Body of pancreas (tissue), 4 donors: ENCODE measurements at regions not wholly inside any gene's neighbourhood (a gene's known extent, or its start where the extent isn't known, plus 50 kb on each side); places are given as distances from the start of the nearest gene placed in this dataset.

Experiments used
- POLR2A ChIP-seq, 3 donors: fragments of 450-650 bp; IDR thresholded peaks; one replicate each; pipeline ENCODE4 v1.6.1; 2016; ENCODE audit warnings: antibody characterized with exemption in 3 of 3, mild to moderate bottlenecking in 2 of 3
- TF ChIP-seq, protein P1 (sequence below), 7 experiments: fragments of 450-650 bp in 4 of 7; fragments of 200-600 bp in 3 of 7; sonication (generic) in 3 of 7; IDR thresholded peaks; one replicate each; pipeline ENCODE4 v1.5.1; 2016 to 2019; ENCODE audit warnings: antibody characterized with exemption in 7 of 7

DNA sequence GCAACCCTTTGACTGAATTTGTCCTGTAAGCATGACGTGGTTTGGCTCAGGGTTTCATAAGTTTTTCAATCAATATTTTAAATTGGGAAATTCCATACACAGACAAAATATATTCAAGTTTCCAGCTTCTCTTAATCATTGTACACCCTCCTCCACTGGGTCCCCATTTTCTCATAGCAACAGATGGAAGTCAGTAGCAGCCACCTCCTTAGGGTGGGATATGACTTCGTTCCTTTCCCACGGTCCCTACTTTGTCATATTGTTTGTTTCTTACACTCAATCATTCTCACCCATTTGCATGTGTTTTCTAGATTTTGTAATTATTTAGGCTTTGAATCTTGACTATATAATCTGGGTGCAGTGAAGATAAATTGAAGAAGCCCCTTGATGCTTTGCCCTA, 664.5 kb upstream of the IGFBP7 start:
- no peak for TF ChIP-seq POLR2A (IDR thresholded peaks at IDR 0.05)
- TF ChIP-seq, protein P1, sequence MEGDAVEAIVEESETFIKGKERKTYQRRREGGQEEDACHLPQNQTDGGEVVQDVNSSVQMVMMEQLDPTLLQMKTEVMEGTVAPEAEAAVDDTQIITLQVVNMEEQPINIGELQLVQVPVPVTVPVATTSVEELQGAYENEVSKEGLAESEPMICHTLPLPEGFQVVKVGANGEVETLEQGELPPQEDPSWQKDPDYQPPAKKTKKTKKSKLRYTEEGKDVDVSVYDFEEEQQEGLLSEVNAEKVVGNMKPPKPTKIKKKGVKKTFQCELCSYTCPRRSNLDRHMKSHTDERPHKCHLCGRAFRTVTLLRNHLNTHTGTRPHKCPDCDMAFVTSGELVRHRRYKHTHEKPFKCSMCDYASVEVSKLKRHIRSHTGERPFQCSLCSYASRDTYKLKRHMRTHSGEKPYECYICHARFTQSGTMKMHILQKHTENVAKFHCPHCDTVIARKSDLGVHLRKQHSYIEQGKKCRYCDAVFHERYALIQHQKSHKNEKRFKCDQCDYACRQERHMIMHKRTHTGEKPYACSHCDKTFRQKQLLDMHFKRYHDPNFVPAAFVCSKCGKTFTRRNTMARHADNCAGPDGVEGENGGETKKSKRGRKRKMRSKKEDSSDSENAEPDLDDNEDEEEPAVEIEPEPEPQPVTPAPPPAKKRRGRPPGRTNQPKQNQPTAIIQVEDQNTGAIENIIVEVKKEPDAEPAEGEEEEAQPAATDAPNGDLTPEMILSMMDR (IDR thresholded peaks at IDR 0.05): no peak
